GM06990 (cell line): ENCODE measurements at regions not wholly inside any gene's neighbourhood (a gene's known extent, or its start where the extent isn't known, plus 50 kb on each side); places are given as distances from the start of the nearest gene placed in this dataset.
"Not testable (repeated sequence)": the region's sequence is repeated elsewhere in the genome, so short reads cannot be mapped to it uniquely, and the experiment has no call there.

Source experiments
- DNase-seq: peaks from one replicate; pipeline ENCODE4 v3.0.0-alpha.2; 2011; ENCODE audit not compliant: insufficient read length; ENCODE audit errors: extremely low read depth
- H3K27me3 ChIP-seq: replicated peaks from 2 replicates; pipeline ENCODE4 v1.6.0; 2011; ENCODE audit warnings: low read length; ENCODE audit not compliant: control insufficient read depth, insufficient read depth
- H3K36me3 ChIP-seq: 2 replicates; pipeline ENCODE4 v1.5.1; 2011; ENCODE audit warnings: low read length; ENCODE audit not compliant: control insufficient read depth, insufficient read depth
- H3K4me3 ChIP-seq: replicated peaks from 2 replicates; pipeline ENCODE4 v1.5.1; 2011; ENCODE audit warnings: low read depth, mild to moderate bottlenecking, control low read depth, low read length
- CTCF ChIP-seq: IDR thresholded peaks from 2 replicates; pipeline ENCODE4 v1.5.1; 2011; ENCODE audit warnings: low read length, control low read depth, mild to moderate bottlenecking, inconsistent platforms; ENCODE audit not compliant: insufficient read depth, poor library complexity, severe bottlenecking

GRCh38 chr21:32921632-32922230 lies 104.0 kb upstream of the OLIG2 start:
- no peaks in the 10 kb centered on the region for H3K27me3 ChIP-seq
- H3K4me3 ChIP-seq: no peak overlapping the region
- DNase-seq: no peak
- H3K36me3 ChIP-seq: no peaks in the 10 kb centered on the region
- TF ChIP-seq CTCF: peak; percentile 71

GRCh38 chr21:32925098-32925497 lies 100.6 kb upstream of the OLIG2 start:
- no peaks in the 10 kb centered on the region for H3K27me3 ChIP-seq
- no peak for DNase-seq
- no peak for TF ChIP-seq CTCF
- no peak overlapping the region for H3K4me3 ChIP-seq
- no peaks in the 10 kb centered on the region for H3K36me3 ChIP-seq

DNA sequence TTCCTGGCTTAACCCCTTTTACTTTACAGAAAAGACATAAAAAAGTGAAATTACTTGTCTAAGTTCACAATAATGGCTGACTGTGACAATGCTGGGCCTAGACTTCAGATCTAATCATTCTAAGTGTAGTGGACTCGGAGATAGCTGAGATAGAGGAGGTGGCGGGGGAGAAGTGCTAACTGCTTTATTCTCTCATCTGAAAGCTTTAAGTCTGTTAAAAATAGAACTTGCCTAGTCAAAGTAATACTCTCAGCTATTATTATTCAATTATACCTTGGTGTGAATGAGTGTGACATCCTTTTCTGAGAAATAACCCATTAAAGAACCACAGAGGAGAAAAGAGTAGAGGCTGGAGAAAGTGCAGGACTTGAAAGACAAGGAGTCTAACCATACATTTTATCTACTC lies 96.1 kb upstream of the OLIG2 start:
- Histone ChIP-seq H3K4me3 (peak overlapping the region; percentile 14; the same call in 1 of the 2 replicates), H3K36me3 (no peaks in the 10 kb centered on the region), H3K27me3 (no peaks in the 10 kb centered on the region)
- TF ChIP-seq CTCF: no peak
- DNase-seq: peak; percentile 64

- no peak overlapping the region for H3K4me3 ChIP-seq
- TF ChIP-seq CTCF: no peak
- H3K36me3 ChIP-seq: no peaks in the 10 kb centered on the region
- DNase-seq: no peak
- no peaks in the 10 kb centered on the region for H3K27me3 ChIP-seq
These were observed 95.1 kb upstream of the OLIG2 start for GRCh38 chr21:32930673-32931072.

DNA sequence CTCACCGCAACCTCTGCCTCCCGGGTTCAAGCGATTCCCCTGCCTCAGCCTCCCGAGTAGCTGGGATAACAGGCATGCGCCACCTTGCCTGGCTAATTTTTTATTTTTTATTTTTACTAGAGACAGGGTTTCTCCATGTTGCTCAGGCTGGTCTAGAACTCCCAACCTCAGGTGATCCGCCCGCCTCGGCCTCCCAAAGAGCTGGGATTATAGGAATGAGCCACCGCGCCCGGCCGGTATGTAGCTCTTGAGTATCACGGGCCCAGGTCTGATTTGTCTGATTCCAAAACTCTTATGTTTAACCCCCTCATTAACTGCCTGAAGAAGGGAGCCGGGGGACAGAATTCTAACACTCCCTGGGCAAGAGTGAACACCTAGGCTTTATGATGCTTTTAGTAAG lies 91.7 kb upstream of the OLIG2 start:
- not testable (repeated sequence) for H3K4me3 ChIP-seq, H3K36me3 ChIP-seq, H3K27me3 ChIP-seq, DNase-seq

GRCh38 chr21:32934829-32935228 lies 90.9 kb upstream of the OLIG2 start:
- TF ChIP-seq CTCF: no peak
- Histone ChIP-seq H3K4me3 (no peak overlapping the region), H3K27me3 (no peaks in the 10 kb centered on the region), H3K36me3 (no peaks in the 10 kb centered on the region)
- DNase-seq: no peak
